ENCODE measurements at regions not wholly inside any gene's neighbourhood (a gene's known extent, or its start where the extent isn't known, plus 50 kb on each side); places are given as distances from the start of the nearest gene placed in this dataset.

- no peak for TF ChIP-seq CTCF (IDR thresholded peaks at IDR 0.05)
- TF ChIP-seq POLR2A (IDR thresholded peaks at IDR 0.05), result no peak
These were observed 143.3 kb upstream of the KLHL4 start for GRCh38 chrX:87374324-87374723.
